ENCODE measurements at regions not wholly inside any gene's neighbourhood (a gene's known extent, or its start where the extent isn't known, plus 50 kb on each side); places are given as distances from the start of the nearest gene placed in this dataset.

DNA sequence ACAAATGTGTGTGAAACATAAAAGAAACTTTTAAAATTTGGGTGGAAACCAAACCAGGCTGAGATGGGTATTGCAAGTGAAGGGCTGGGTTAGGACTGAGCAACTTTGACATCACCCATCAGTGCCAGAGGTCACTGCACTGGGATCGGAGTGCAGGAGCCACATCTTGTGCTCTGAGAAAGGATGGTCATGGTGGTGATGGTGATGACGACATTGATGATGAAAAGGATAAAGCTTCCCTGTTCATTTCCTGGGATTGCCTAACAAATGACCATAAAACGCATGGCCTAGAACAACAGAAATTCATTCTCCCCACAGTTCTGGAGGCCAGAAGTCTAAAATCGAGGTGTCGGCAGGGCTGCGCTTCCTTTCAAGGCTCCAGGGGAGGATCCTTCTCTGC is 324.0 kb downstream of the MAF start:
- H3K9me3 Mint-ChIP-seq (ENCODE audit: unreplicated experiment), result no peaks in the 10 kb centered on the region
- TF ChIP-seq, protein P1, sequence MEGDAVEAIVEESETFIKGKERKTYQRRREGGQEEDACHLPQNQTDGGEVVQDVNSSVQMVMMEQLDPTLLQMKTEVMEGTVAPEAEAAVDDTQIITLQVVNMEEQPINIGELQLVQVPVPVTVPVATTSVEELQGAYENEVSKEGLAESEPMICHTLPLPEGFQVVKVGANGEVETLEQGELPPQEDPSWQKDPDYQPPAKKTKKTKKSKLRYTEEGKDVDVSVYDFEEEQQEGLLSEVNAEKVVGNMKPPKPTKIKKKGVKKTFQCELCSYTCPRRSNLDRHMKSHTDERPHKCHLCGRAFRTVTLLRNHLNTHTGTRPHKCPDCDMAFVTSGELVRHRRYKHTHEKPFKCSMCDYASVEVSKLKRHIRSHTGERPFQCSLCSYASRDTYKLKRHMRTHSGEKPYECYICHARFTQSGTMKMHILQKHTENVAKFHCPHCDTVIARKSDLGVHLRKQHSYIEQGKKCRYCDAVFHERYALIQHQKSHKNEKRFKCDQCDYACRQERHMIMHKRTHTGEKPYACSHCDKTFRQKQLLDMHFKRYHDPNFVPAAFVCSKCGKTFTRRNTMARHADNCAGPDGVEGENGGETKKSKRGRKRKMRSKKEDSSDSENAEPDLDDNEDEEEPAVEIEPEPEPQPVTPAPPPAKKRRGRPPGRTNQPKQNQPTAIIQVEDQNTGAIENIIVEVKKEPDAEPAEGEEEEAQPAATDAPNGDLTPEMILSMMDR (IDR thresholded peaks at IDR 0.05), result no peak
- H3K27me3 Mint-ChIP-seq (ENCODE audit: unreplicated experiment), result peaks cover 12% of the 10 kb centered on the region

DNA sequence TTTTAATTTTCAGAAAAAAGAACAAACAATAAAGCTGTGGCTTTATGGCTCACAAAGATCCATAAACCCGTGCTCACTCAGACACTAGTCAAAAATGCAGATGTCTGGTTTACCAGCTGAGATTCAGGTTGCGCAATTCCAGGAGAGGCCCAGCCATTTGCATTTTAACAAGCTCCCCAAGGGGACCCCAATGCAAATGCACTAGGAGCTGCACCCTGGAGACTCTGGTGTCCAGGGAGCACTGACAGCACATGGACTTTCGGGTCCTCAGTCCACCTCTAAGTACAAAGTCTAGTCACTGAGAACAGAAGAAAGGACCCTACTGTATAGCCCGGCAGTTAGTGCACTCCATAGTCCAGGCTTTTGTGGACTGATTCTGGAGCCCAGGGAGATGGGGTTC is 326.3 kb downstream of the MAF start:
- Mint-ChIP-seq H3K27ac (ENCODE audit: unreplicated experiment) (no peak overlapping the region), H3K4me3 (ENCODE audit: unreplicated experiment) (no peak overlapping the region), H3K9me3 (ENCODE audit: unreplicated experiment) (no peaks in the 10 kb centered on the region), H3K36me3 (ENCODE audit: unreplicated experiment) (no peaks in the 10 kb centered on the region), H3K4me1 (ENCODE audit: unreplicated experiment) (no peaks in the 10 kb centered on the region), H3K27me3 (ENCODE audit: unreplicated experiment) (peaks cover 3% of the 10 kb centered on the region)
- DNase-seq (ENCODE audit: extremely low spot score, unreplicated experiment), result no peak
- TF ChIP-seq, protein P1 (IDR thresholded peaks at IDR 0.05), result no peak

More for the DNA sequence above, 324.0 kb downstream of the MAF start:
- H3K4me3 Mint-ChIP-seq (ENCODE audit: unreplicated experiment), result no peak overlapping the region
- H3K27ac Mint-ChIP-seq (ENCODE audit: unreplicated experiment), result no peak overlapping the region
- H3K36me3 Mint-ChIP-seq (ENCODE audit: unreplicated experiment), result no peaks in the 10 kb centered on the region
- no peaks in the 10 kb centered on the region for H3K4me1 Mint-ChIP-seq (ENCODE audit: unreplicated experiment)
- DNase-seq (ENCODE audit: extremely low spot score, unreplicated experiment), result no peak

GRCh38 chr16:79272141-79272577 is 328.4 kb downstream of the MAF start:
- Mint-ChIP-seq H3K4me1 (ENCODE audit: unreplicated experiment) (no peaks in the 10 kb centered on the region), H3K9me3 (ENCODE audit: unreplicated experiment) (peaks cover 3% of the 10 kb centered on the region), H3K36me3 (ENCODE audit: unreplicated experiment) (no peaks in the 10 kb centered on the region), H3K4me3 (ENCODE audit: unreplicated experiment) (no peak overlapping the region), H3K27me3 (ENCODE audit: unreplicated experiment) (no peaks in the 10 kb centered on the region), H3K27ac (ENCODE audit: unreplicated experiment) (no peak overlapping the region)
- TF ChIP-seq, protein P1 (IDR thresholded peaks at IDR 0.05), result no peak
- no peak for DNase-seq (ENCODE audit: extremely low spot score, unreplicated experiment)

GRCh38 chr16:79271583-79271982 is 329.0 kb downstream of the MAF start:
- Mint-ChIP-seq H3K9me3 (ENCODE audit: unreplicated experiment) (peaks cover 5% of the 10 kb centered on the region), H3K27me3 (ENCODE audit: unreplicated experiment) (no peaks in the 10 kb centered on the region), H3K4me1 (ENCODE audit: unreplicated experiment) (no peaks in the 10 kb centered on the region), H3K27ac (ENCODE audit: unreplicated experiment) (no peak overlapping the region), H3K36me3 (ENCODE audit: unreplicated experiment) (no peaks in the 10 kb centered on the region), H3K4me3 (ENCODE audit: unreplicated experiment) (no peak overlapping the region)
- TF ChIP-seq, protein P1 (IDR thresholded peaks at IDR 0.05), result no peak
- no peak for DNase-seq (ENCODE audit: extremely low spot score, unreplicated experiment)

DNA sequence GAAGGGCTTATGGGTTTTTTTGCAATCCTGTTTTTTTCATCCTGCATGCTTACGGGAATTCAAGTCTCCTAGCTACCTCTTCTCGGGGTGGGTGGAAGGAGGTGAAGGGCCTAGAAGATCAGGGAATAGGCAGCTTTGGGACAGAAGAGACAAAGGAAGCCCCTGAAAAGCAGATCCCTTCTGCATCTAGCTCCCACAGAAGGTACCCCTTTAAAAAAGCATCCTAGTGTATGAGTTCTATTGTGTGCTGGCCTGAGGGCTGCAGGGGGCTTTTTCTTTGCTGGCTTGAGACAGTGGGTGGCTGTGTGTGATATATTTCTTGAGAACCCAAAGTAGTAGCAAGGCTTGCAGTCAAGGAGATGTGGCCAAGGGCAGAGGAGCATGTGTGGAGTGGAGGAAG is 330.5 kb downstream of the MAF start:
- Mint-ChIP-seq H3K27ac (ENCODE audit: unreplicated experiment) (no peak overlapping the region), H3K4me3 (ENCODE audit: unreplicated experiment) (no peak overlapping the region), H3K9me3 (ENCODE audit: unreplicated experiment) (peaks cover 5% of the 10 kb centered on the region), H3K27me3 (ENCODE audit: unreplicated experiment) (peaks cover 4% of the 10 kb centered on the region), H3K4me1 (ENCODE audit: unreplicated experiment) (no peaks in the 10 kb centered on the region), H3K36me3 (ENCODE audit: unreplicated experiment) (no peaks in the 10 kb centered on the region)
- TF ChIP-seq, protein P1 (IDR thresholded peaks at IDR 0.05), result no peak
- no peak for DNase-seq (ENCODE audit: extremely low spot score, unreplicated experiment)

All from osteocyte (in vitro differentiated cells).